Activated gamma-delta T cell (primary cell): ENCODE measurements at regions not wholly inside any gene's neighbourhood (a gene's known extent, or its start where the extent isn't known, plus 50 kb on each side); places are given as distances from the start of the nearest gene placed in this dataset.
"Not testable (repeated sequence)": the region's sequence is repeated elsewhere in the genome, so short reads cannot be mapped to it uniquely, and the experiment has no call there.

Experiments
- DNase-seq: peaks from one replicate; lab custom pipeline; 2025; lab: John Stamatoyannopoulos, UW

DNA sequence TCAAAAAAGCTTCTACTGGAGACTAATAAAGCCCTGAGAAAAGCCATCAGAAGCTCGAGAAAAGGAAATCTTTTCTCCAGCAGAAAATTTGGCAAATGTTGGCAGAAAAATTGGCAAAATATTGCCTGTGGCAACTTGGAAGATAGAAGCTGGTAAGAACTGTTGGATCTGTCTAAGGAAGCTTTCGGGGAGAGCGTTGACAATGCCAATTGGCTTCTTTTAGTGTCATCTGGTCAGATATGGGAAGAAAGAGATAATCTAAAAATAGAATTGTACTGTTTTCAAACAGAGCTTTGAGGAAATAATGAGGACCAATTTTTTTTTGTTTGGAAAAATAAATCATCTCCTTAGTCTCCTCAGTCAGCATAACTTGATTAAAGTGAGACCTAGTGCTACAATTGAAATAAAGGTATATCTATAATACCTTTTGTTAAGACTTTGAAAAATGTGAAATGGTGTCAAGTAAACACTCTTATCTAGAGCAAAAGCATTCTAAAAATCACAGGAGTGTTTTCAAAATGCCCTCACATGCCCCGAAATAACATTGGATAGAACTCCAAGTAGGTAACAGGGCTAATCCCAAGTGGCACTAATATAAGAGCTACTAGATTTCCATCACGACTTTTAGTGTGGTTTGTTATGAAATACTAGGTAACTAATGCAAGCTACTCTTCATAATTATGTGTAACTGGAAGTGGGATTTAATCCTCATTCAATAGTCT is 882.2 kb upstream of the B3GALT2 start:
- no peak for DNase-seq

- no peak for DNase-seq
These were observed 881.4 kb upstream of the B3GALT2 start for GRCh38 chr1:194067772-194068171.

- no peak for DNase-seq
These were observed 876.5 kb upstream of the B3GALT2 start for GRCh38 chr1:194062962-194063361.

GRCh38 chr1:194062526-194062925 is 876.1 kb upstream of the B3GALT2 start:
- no peak for DNase-seq

DNA sequence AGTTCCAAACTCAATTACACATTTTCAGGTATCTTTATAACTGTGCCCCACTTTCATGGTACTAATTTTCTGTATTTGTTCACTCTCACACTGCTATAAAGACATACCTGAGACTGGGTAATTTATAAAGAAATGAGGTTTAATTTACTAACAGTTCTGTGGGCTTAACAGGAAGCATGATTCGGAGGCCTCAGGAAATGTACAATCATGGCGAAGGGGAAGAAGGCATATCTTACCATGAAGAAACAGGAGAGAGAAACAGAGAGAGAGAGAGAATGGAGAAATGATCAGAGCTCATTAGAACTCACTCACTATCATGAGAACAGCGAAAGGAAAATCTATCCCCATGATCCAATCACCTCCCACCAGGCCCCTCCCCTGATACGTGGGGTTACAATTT is 874.1 kb upstream of the B3GALT2 start:
- no peak for DNase-seq

- not testable (repeated sequence) for DNase-seq
These were observed 871.9 kb upstream of the B3GALT2 start for GRCh38 chr1:194058268-194058667.

DNA sequence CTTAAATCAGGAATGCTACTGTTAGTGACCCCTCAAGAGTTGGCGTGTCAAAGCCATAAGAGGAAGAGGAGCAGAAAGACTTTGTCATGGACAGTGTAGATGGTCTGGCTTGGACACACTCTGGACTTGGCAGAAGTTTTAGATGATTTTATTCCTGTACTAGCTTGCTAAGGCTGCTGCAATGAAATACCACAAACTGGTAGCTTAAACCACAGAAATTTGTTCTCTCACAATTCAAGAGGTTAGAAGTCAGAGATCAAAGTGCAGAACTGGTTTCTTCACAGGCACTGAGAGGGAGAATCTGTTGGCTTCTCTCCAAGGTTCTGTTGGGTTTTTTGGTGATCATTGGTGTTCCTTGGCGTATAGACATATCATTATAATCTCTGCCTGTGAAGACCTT is 869.8 kb upstream of the B3GALT2 start:
- no peak for DNase-seq

DNA sequence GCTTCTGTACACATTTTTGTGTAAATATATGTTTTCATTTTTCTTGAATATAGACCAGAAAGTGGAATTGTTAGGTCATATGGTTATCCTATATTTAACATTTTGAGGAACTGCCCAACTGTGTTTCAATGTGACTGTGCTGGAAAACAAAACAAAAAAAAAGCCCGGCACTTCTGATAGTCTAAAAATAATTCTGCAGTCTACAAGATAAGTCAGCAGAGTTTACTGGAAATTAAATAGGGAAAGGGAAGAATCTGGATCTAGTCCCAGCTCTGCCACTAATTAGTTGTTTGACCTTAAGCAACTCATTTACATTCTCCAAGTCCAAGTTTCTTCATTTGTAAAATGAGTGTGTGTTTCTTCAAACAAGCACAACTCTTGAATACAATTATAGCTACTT is 869.1 kb upstream of the B3GALT2 start:
- no peak for DNase-seq

DNA sequence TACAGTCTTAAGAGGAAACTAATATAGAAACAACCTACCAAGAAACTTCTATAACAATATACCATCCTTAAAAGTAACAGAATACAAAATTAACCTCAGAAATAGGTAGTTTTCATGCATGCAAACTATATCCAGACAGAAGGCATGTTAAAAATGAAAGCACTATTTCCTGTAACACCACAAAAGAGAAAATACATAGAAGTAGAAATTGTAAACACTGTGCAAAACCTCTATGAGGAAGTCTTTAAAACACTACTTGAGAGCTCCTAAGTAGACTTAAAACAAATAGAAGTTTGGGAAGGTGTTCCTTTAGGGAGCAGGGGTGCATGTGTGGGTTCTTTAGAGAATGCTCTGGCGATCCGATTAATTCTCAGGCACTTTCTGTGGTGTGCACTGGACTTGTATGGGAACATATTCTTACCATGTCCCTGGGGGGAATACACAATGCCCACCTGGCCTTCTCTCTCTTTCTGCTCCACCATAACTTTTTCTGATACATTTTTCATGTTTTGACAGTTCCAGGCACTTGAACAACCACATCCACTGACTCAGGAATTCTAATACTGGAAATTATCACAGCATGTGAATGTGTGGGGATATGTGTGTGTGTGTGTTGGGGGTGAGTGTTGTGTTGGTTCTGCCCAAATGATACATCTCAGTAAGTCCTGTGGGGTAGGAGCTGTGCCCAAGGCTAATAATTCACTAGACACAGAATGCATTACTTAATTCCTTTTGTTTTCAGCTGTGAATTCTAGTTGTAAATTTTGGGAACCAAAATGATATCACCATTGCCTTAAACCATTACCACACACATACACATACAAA is 866.3 kb upstream of the B3GALT2 start:
- no peak for DNase-seq

DNA sequence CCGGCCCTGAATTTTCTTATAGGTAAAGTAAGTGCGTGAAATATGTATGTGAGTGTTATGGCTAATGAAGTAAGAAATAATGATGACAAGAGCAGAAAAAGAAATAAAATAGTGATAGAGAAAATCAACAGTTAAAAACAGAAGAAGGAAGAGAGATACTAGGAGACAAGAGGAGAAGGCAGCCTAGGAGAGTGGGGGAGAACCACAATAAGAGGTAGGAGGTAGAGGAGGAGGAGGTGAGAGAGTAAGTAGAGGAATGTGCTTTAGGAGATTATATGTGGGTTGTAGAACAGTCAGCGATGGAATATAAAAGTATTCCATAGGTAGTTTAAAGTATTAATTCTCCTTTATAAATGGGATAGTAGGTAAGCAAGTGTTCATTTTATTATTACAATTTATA is 861.5 kb upstream of the B3GALT2 start:
- no peak for DNase-seq

GRCh38 chr1:194047206-194047605 is 860.8 kb upstream of the B3GALT2 start:
- DNase-seq, result no peak

DNA sequence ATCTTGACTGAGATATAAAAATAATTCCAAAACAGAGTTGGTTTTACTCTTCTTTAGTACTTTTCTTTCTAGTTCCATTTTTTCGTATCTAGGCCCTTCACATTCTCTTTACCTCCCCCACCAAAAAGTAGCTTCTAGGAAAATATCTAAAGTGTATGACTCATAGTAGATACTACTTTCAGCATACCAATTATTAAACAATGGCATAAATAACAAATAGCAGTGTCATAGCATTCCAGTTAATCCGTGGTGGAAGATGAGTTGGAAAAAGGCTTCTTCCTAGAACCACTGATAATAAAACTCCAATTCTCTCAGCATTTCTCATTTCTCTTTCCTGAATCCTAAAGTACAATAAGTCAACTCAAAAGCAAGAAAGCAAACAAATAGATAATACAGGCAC is 859.0 kb upstream of the B3GALT2 start:
- DNase-seq, result no peak

DNA sequence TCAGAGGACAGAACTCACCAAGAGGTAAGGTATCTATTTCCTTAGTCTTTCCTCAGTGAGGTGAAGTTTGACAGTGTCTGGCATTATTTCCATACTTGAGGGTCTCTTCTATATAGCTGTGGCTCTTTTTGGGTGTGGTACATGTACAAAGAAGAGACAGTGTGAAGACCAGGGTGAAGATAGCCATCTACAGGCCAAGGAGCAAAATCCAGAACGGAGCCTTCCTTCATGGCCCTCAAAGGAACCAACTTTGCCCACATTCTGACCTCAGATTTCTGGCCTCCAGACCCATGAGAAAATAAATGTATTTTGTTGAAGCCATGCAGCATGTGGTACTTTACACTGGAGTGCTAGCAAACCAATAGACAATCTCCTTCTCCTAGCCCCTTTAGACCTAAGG is 858.5 kb upstream of the B3GALT2 start:
- no peak for DNase-seq

DNA sequence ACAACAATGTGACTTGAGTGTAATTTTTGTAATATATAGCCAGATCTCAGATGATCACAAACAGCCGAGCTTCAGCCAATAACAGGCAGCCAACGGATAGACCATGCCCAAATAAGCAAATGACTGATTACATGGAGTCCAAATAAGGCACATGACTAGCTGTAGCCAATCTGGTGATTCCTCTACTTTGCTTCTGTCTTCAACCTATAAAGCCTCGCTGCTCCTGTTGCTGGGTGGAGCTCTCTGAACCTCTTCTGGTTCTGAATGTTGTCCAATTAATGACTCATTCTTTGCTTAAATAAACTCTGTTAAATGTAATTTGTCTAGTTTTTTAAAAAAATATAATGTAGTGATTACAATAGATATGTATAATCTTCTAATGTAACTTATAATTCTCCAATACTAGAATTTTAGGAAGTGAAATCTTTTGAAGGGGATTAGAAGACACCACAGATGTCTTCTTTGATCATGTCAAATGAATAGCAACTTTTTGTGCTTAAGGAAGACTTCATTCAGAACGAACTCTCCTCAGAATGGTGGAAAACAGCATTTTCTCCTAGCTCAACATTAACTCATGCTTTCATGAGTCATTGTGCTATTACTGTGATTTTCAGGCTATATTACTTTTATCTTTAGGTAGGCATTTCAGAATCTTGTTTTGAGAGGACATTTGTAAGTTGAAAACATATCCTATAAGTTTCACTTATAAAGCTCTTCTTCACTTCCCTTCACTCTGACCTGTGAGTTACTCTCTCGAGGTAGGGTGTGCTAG is 857.8 kb upstream of the B3GALT2 start:
- DNase-seq, result no peak

GRCh38 chr1:194042736-194043135 is 856.3 kb upstream of the B3GALT2 start:
- no peak for DNase-seq

GRCh38 chr1:194040496-194040895 is 854.1 kb upstream of the B3GALT2 start:
- DNase-seq, result no peak

GRCh38 chr1:194039578-194039977 is 853.2 kb upstream of the B3GALT2 start:
- no peak for DNase-seq

GRCh38 chr1:194033646-194034045 is 847.2 kb upstream of the B3GALT2 start:
- DNase-seq, result no peak

DNA sequence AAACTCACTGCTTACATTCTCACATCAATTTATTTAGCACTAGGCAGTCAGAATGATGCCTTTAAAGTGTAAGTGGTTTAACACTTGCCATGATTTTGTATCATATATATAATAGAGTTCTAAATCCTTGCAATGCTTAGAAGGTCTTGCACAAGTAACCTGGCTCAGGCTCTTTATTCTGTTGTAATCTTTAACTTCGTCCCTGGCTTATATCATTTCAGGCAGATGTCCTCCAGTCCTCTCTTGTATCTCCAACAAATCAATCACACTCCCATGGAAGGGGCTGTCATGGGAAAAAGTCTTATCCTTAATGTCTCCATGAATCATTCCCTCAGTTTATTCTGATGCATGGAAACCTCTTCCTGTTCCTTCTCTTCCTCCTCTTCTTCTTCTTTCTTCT is 841.6 kb upstream of the B3GALT2 start:
- no peak for DNase-seq

- no peak for DNase-seq
These were observed 840.0 kb upstream of the B3GALT2 start for GRCh38 chr1:194026422-194026821.

DNA sequence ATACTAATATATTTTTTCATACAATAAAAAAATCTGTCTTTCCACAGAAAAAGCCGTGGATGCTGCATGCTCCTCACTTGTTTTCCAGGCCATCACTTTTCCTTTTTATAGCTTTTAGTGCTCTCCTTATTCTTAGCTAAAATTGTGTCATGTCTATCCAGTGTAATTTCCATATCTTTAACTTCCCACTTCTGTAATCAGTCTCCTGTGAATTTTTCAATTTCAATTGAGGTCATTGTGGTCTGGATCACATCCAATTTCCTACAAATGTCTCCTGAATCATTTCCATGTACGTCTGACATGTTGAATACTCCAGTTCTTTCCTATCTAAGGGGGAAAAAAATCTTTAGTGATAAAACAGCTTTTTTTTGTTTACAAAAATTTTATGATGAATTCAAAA is 838.2 kb upstream of the B3GALT2 start:
- DNase-seq, result no peak

DNA sequence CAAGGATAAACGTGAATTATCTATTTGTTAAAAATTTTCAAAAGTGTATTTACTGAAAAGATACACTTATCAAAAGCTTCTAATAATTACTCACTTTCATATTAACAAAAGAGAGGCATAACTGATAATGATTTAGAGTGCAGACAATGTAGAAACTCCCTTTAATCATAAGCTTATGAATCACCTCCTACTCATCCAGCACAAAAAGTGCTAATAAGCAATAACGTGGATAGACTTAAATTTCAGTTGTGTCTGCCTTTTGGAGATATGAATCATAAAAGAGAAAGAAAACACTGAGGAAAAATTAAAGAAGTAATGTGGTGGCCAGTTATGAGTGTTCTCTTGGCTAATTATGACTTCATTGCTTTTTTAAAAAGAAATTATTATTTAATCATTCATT is 827.6 kb upstream of the B3GALT2 start:
- DNase-seq, result no peak

DNA sequence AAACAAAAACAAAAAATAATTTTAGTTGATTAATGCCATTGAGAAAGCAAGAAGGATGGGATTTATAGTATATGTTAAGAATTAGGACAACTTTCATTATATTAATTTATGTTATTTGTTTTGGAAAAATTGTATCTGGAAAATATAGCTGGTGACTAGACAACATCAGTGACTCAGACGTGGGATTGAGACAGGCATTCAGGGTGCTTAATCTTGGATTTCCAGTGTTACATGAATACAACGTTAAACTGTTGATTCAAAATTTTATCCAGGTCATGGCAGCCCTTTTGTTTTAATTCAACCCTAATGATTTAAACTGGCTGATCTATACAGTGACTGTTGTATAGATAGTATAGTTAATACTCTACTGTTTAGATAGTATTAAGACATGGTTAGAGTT is 827.1 kb upstream of the B3GALT2 start:
- DNase-seq, result no peak
